PC-3 (cell line): ENCODE measurements at regions not wholly inside any gene's neighbourhood (a gene's known extent, or its start where the extent isn't known, plus 50 kb on each side); places are given as distances from the start of the nearest gene placed in this dataset.

Experiments used
- EZH2 ChIP-seq: fragments of 300-600 bp; sonication (generic); IDR thresholded peaks from one replicate; pipeline ENCODE4 v1.6.1; 2017; ENCODE audit warnings: antibody characterized with exemption, mild to moderate bottlenecking, low read length; ENCODE audit not compliant: unreplicated experiment
- EZH2phosphoT487 ChIP-seq: fragments of 300-600 bp; sonication (generic); IDR thresholded peaks from 2 replicates; pipeline ENCODE4 v1.6.1; 2018; ENCODE audit warnings: mild to moderate bottlenecking, antibody characterized with exemption, low read length, borderline replicate concordance
- TF ChIP-seq, protein P1 (sequence below): fragments of 300-600 bp; sonication (generic); conservative IDR thresholded peaks from 2 replicates; pipeline ENCODE4 v1.5.1; 2017; ENCODE audit warnings: antibody characterized with exemption, low read depth, mild to moderate bottlenecking, low read length

DNA sequence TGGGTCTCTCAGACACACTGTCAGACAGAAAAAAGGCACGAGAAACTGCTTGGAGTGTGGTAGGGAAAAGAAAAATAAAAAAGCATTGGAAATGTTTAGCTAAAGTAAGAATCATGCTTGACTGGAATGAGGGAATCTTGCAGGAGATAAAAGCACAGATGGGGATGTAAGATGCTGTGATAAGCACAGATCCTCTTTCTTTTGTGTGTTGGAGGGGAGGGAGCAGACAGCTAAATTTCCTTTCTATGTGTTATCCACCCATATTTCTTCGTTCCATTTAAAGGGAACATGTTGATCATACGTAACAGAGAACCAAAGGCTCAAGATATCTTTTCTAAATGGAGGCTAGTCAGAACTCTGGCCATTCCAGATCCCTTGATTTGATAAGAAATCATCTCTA is 614.0 kb upstream of the LCORL start:
- TF ChIP-seq, protein P1, sequence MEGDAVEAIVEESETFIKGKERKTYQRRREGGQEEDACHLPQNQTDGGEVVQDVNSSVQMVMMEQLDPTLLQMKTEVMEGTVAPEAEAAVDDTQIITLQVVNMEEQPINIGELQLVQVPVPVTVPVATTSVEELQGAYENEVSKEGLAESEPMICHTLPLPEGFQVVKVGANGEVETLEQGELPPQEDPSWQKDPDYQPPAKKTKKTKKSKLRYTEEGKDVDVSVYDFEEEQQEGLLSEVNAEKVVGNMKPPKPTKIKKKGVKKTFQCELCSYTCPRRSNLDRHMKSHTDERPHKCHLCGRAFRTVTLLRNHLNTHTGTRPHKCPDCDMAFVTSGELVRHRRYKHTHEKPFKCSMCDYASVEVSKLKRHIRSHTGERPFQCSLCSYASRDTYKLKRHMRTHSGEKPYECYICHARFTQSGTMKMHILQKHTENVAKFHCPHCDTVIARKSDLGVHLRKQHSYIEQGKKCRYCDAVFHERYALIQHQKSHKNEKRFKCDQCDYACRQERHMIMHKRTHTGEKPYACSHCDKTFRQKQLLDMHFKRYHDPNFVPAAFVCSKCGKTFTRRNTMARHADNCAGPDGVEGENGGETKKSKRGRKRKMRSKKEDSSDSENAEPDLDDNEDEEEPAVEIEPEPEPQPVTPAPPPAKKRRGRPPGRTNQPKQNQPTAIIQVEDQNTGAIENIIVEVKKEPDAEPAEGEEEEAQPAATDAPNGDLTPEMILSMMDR: no peak
- TF ChIP-seq EZH2 (no peak), EZH2phosphoT487 (no peak)
